DOHH2 (cell line): ENCODE measurements at regions not wholly inside any gene's neighbourhood (a gene's known extent, or its start where the extent isn't known, plus 50 kb on each side); places are given as distances from the start of the nearest gene placed in this dataset.

ENCODE experiments used
- H3F3A ChIP-seq: fragments of 200-600 bp; sonication (generic), shearing (Covaris generic); 2 replicates; pipeline ENCODE4 v1.6.0; 2016; ENCODE audit warnings: antibody characterized with exemption, mild to moderate bottlenecking; ENCODE audit not compliant: control insufficient read depth, insufficient read depth
- H3K27ac ChIP-seq: fragments of 200-600 bp; sonication (generic); 2 replicates; pipeline ENCODE4 v1.5.1; 2014; ENCODE audit warnings: low read depth, mild to moderate bottlenecking, low read length, moderate library complexity
- H3K27me3 ChIP-seq: fragments of 200-600 bp; sonication (generic); 2 replicates; pipeline ENCODE4 v1.6.1; 2014; ENCODE audit warnings: mild to moderate bottlenecking, low read length, mixed read lengths; ENCODE audit not compliant: control insufficient read depth
- H3K36me3 ChIP-seq: fragments of 200-600 bp; sonication (generic); 2 replicates; pipeline ENCODE4 v1.6.1; 2014; ENCODE audit warnings: mild to moderate bottlenecking, low read length, moderate library complexity, mixed read lengths; ENCODE audit not compliant: control insufficient read depth
- H3K4me1 ChIP-seq: fragments of 200-600 bp; sonication (generic); 2 replicates; pipeline ENCODE4 v1.6.1; 2014; ENCODE audit warnings: mild to moderate bottlenecking, low read length, mixed read lengths; ENCODE audit not compliant: control insufficient read depth
- H3K4me2 ChIP-seq: fragments of 200-600 bp; sonication (generic); 2 replicates; pipeline ENCODE4 v1.6.0; 2014; ENCODE audit warnings: mild to moderate bottlenecking, low read length, moderate library complexity
- H3K4me3 ChIP-seq: fragments of 200-600 bp; sonication (generic); 2 replicates; pipeline ENCODE4 v1.5.1; 2014; ENCODE audit warnings: mild to moderate bottlenecking, low read length, mixed read lengths
- H3K79me2 ChIP-seq: fragments of 200-600 bp; sonication (generic); 2 replicates; pipeline ENCODE4 v1.6.1; 2014; ENCODE audit warnings: mild to moderate bottlenecking, low read length, mixed read lengths; ENCODE audit not compliant: control insufficient read depth
- H3K9me2 ChIP-seq: fragments of 200-600 bp; sonication (generic); replicated peaks from 2 replicates; pipeline ENCODE4 v1.6.1; 2014; ENCODE audit warnings: mild to moderate bottlenecking, low read length, mixed read lengths; ENCODE audit not compliant: control insufficient read depth
- H3K9me3 ChIP-seq: fragments of 200-600 bp; sonication (generic); 2 replicates; pipeline ENCODE4 v1.6.1; 2014; ENCODE audit warnings: antibody characterized with exemption, low read length, mixed read lengths; ENCODE audit not compliant: control insufficient read depth, insufficient read depth
- H4K20me1 ChIP-seq: fragments of 200-600 bp; sonication (generic); 2 replicates; pipeline ENCODE4 v1.6.0; 2014; ENCODE audit warnings: low read depth, mild to moderate bottlenecking, antibody characterized with exemption, low read length, moderate library complexity; ENCODE audit not compliant: control insufficient read depth, insufficient read depth
- EZH2phosphoT487 ChIP-seq: fragments of 200-600 bp; sonication (generic); IDR thresholded peaks from 2 replicates; pipeline ENCODE4 v1.6.1; 2017; ENCODE audit warnings: borderline replicate concordance, mild to moderate bottlenecking, antibody characterized with exemption, low read length, moderate library complexity, mixed read lengths
- TF ChIP-seq, protein P1 (sequence below): fragments of 200-600 bp; sonication (generic); IDR thresholded peaks from one replicate; pipeline ENCODE4 v1.5.1; 2014; ENCODE audit warnings: antibody characterized with exemption, mild to moderate bottlenecking, low read depth, low read length; ENCODE audit not compliant: poor library complexity, severe bottlenecking

DNA sequence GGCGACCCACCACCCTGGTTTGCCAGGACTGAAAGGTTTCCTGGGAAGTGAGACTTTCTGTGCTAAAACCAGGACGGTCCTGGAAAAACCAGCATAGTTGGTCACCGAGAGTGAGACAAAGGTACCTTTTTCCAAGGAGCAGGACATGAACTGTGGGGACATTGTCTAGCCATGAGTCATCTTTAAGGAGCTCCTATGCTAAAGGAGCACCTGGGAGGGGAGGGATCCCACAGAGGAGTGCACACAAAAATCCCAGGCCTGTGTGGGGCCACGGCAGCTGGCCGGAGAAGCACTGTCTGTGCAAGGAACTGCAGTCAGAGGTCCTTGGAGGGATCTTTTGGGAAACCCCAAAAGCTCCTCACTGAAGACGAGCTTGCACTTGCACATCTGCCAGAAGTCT, 109.1 kb upstream of the PLEKHG1 start:
- no peaks in the 10 kb centered on the region for H4K20me1 ChIP-seq
- H3K79me2 ChIP-seq = no peaks in the 10 kb centered on the region
- no peak for TF ChIP-seq EZH2phosphoT487
- peaks cover 3% of the 10 kb centered on the region; the same call in 1 of the 2 replicates for H3K9me3 ChIP-seq
- H3K4me3 ChIP-seq = no peak overlapping the region
- H3K27ac ChIP-seq = no peak overlapping the region
- no peaks in the 10 kb centered on the region for H3K27me3 ChIP-seq
- no peaks in the 10 kb centered on the region for H3K9me2 ChIP-seq
- peaks cover 12% of the 10 kb centered on the region; the same call in 1 of the 2 replicates for H3K4me1 ChIP-seq
- no peaks in the 10 kb centered on the region for H3K36me3 ChIP-seq
- H3K4me2 ChIP-seq = no peak overlapping the region
- no peaks in the 10 kb centered on the region for H3F3A ChIP-seq

DNA sequence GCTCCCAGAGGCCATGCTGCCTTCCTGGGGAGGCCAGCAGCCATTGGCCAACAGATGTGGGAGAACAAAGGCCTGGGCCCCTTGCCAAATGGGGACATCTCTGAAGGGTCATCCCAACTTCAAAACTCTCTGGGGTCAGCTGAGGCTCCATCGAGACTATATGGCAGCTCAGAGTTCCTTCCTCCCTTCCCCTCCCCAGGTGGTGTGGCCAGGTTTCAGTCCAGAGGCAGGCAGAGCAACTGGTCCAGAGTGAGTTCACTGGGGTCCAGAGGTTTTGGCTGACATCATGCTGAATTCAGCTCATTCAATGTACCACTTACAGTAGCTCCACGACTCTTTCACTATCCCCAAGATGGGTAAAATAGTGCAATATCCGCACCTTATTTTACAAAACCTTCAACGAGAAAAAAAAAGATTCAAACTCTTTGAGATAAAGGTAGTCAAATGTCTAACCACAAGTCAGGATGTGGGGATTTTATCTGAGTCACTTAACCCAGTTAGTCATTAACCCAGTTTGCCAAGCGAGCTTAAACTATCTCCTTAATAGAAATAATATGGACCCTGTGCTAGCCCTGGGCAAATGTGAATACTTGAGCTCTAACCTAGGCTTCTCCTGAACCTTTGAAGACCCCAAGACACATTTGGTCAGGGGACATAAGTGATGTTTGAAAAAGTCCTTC, 108.4 kb upstream of the PLEKHG1 start:
- Histone ChIP-seq H3F3A (no peaks in the 10 kb centered on the region), H3K27ac (no peak overlapping the region), H3K9me2 (no peaks in the 10 kb centered on the region), H3K79me2 (no peaks in the 10 kb centered on the region), H3K36me3 (no peaks in the 10 kb centered on the region), H3K4me1 (peaks cover 12% of the 10 kb centered on the region; the same call in 1 of the 2 replicates), H3K27me3 (no peaks in the 10 kb centered on the region), H4K20me1 (no peaks in the 10 kb centered on the region), H3K9me3 (peaks cover 3% of the 10 kb centered on the region; the same call in 1 of the 2 replicates), H3K4me3 (no peak overlapping the region), H3K4me2 (no peak overlapping the region)
- TF ChIP-seq EZH2phosphoT487 = no peak
- TF ChIP-seq, protein P1, sequence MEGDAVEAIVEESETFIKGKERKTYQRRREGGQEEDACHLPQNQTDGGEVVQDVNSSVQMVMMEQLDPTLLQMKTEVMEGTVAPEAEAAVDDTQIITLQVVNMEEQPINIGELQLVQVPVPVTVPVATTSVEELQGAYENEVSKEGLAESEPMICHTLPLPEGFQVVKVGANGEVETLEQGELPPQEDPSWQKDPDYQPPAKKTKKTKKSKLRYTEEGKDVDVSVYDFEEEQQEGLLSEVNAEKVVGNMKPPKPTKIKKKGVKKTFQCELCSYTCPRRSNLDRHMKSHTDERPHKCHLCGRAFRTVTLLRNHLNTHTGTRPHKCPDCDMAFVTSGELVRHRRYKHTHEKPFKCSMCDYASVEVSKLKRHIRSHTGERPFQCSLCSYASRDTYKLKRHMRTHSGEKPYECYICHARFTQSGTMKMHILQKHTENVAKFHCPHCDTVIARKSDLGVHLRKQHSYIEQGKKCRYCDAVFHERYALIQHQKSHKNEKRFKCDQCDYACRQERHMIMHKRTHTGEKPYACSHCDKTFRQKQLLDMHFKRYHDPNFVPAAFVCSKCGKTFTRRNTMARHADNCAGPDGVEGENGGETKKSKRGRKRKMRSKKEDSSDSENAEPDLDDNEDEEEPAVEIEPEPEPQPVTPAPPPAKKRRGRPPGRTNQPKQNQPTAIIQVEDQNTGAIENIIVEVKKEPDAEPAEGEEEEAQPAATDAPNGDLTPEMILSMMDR = no peak

DNA sequence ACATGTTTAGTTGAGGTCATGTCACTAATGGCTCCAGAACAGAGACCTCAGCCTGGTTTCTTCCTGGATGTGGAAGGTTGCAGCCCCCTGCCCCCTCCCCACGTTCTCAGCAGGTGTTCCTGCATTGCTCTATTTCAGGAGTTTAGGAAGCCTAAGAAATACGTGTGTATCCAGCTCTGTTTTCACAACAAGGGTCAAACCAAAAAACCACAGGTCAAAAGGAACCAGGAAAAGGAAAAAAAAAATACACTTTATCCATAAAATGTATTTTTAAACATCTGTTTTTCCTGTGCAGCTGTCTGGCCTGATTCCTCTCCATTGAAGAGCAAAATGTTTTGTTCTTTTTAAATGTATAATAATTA, 107.9 kb upstream of the PLEKHG1 start:
- H3K4me2 ChIP-seq = no peak overlapping the region
- no peaks in the 10 kb centered on the region for H3K9me2 ChIP-seq
- no peak overlapping the region for H3K27ac ChIP-seq

GRCh38 chr6:150492507-150492906, 107.2 kb upstream of the PLEKHG1 start:
- H3K4me1 ChIP-seq = peaks cover 12% of the 10 kb centered on the region; the same call in 1 of the 2 replicates
- no peaks in the 10 kb centered on the region for H3K79me2 ChIP-seq
- TF ChIP-seq, protein P1 = no peak
- TF ChIP-seq EZH2phosphoT487 = no peak
- H3K9me3 ChIP-seq = peaks cover 3% of the 10 kb centered on the region; the same call in 1 of the 2 replicates
- no peaks in the 10 kb centered on the region for H3K27me3 ChIP-seq
- H3K9me2 ChIP-seq = no peaks in the 10 kb centered on the region
- no peaks in the 10 kb centered on the region for H3K36me3 ChIP-seq
- H4K20me1 ChIP-seq = no peaks in the 10 kb centered on the region
- H3F3A ChIP-seq = no peaks in the 10 kb centered on the region
- H3K4me3 ChIP-seq = no peak overlapping the region
- H3K27ac ChIP-seq = no peak overlapping the region
- H3K4me2 ChIP-seq = no peak overlapping the region

More for the DNA sequence above, 107.9 kb upstream of the PLEKHG1 start:
- H3K4me3 ChIP-seq = no peak overlapping the region
- H3K9me3 ChIP-seq = peaks cover 3% of the 10 kb centered on the region; the same call in 1 of the 2 replicates
- TF ChIP-seq, protein P1 = no peak
- no peak for TF ChIP-seq EZH2phosphoT487
- no peaks in the 10 kb centered on the region for H3F3A ChIP-seq
- no peaks in the 10 kb centered on the region for H3K27me3 ChIP-seq
- H4K20me1 ChIP-seq = no peaks in the 10 kb centered on the region
- H3K4me1 ChIP-seq = peaks cover 12% of the 10 kb centered on the region; the same call in 1 of the 2 replicates
- H3K79me2 ChIP-seq = no peaks in the 10 kb centered on the region
- no peaks in the 10 kb centered on the region for H3K36me3 ChIP-seq
